MM.1S (cell line): ENCODE measurements at regions not wholly inside any gene's neighbourhood (a gene's known extent, or its start where the extent isn't known, plus 50 kb on each side); places are given as distances from the start of the nearest gene placed in this dataset.

Experiments
- CTCF ChIP-seq: fragments of 300-600 bp; sonication (generic); IDR thresholded peaks from 2 replicates; pipeline ENCODE4 v1.5.1; 2016; ENCODE audit warnings: antibody characterized with exemption, low read length, mixed read lengths
- EZH2phosphoT487 ChIP-seq: fragments of 300-600 bp; sonication (generic); IDR thresholded peaks from 2 replicates; pipeline ENCODE4 v1.6.1; 2018; ENCODE audit warnings: antibody characterized with exemption, low read length

GRCh38 chr18:38481576-38481975 is 916.0 kb upstream of the CELF4 start:
- TF ChIP-seq CTCF (no peak), EZH2phosphoT487 (no peak)
